ENCODE measurements at regions not wholly inside any gene's neighbourhood (a gene's known extent, or its start where the extent isn't known, plus 50 kb on each side); places are given as distances from the start of the nearest gene placed in this dataset.
"Not testable (repeated sequence)": the region's sequence is repeated elsewhere in the genome, so short reads cannot be mapped to it uniquely, and the experiment has no call there.

DNA sequence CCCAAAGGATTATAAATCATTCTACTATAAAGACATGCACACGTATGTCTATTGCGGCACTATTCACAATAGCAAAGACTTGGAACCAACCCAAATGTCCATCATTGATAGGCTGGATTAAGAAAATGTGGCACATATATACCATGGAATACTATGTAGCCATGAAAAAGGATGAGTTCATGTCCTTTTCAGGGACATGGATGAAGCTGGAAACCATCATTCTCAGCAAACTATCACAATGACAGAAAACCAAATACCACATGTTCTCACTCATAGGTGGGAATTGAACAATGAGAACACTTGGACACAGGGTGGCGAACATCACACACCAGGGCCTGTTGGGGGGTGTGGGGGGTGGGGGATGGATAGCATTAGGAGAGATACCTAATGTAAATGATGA, 273.8 kb downstream of the DEPDC1B start:
- H3K18ac ChIP-seq (ENCODE audit: low read depth, low read length); H2BK5ac ChIP-seq (ENCODE audit: low read depth, low read length, poor library complexity, severe bottlenecking); H2AK9ac ChIP-seq (replicated peaks; ENCODE audit: low read depth, low read length, poor library complexity); DNase-seq; H2AFZ ChIP-seq (replicated peaks; ENCODE audit: low read length, poor library complexity); H4K91ac ChIP-seq (ENCODE audit: insufficient read depth, low read depth, low read length); H2AK5ac ChIP-seq (ENCODE audit: low read depth, low read length); H4K8ac ChIP-seq (ENCODE audit: low read depth in 2 of 2, low read length in 2 of 2); H3K9me1 ChIP-seq (ENCODE audit: insufficient read depth, low read length); H3K56ac ChIP-seq (ENCODE audit: extremely low read depth, insufficient read depth, low read length); H2BK15ac ChIP-seq (ENCODE audit: low read depth, low read length); H3K23ac ChIP-seq (ENCODE audit: low read depth, low read length); H3K27ac ChIP-seq (ENCODE audit: insufficient read depth, low read length); H3K14ac ChIP-seq (replicated peaks; ENCODE audit: low read depth, low read length); intact Hi-C loops (cut with micrococcal nuclease); H3K9ac ChIP-seq (ENCODE audit: low read depth, low read length); H3K4me3 ChIP-seq (ENCODE audit: insufficient read depth, low read depth, low read length); H2BK120ac ChIP-seq (ENCODE audit: low read depth, low read length); dilution Hi-C loops (cut with HindIII; ENCODE audit: low sequenced_read_pairs, unreplicated experiment); H4K5ac ChIP-seq (ENCODE audit: low read depth, low read length); POLR2A ChIA-PET (ENCODE audit: unreplicated experiment); H3K4me1 ChIP-seq (ENCODE audit: control insufficient read depth, insufficient read depth, low read length); BruUV-seq (replicated peaks); in situ Hi-C loops (cut with MboI; ENCODE audit: low sequenced_read_pairs); H3K4ac ChIP-seq (ENCODE audit: low read depth, low read length); H2BK20ac ChIP-seq (ENCODE audit: low read depth, low read length); ATAC-seq (ENCODE audit: low read depth); H4K20me1 ChIP-seq (ENCODE audit: insufficient read depth, low read length); H3K79me1 ChIP-seq (ENCODE audit: low read depth in 1 of 2, low read length in 2 of 2); H3K9me3 ChIP-seq (ENCODE audit: control insufficient read depth, insufficient read depth, low read length); H3K4me2 ChIP-seq (ENCODE audit: low read depth, low read length); H3K27me3 ChIP-seq (ENCODE audit: control insufficient read depth, insufficient read depth, low read length); H3K36me3 ChIP-seq (ENCODE audit: control insufficient read depth, insufficient read depth, low read length): not testable (repeated sequence)
- CTCF ChIA-PET, result interaction anchor here (1.3 kb wide), 1 partner anchor 12 kb away, joined by 3 read pairs; no protein-coding TSS in a partner anchor
- no CpG with 5 or more reads among the region's 3 CpGs for WGBS, 2 experiments (ENCODE audit: extremely low coverage in 2 of 2, insufficient read length in 1 of 2)

DNA sequence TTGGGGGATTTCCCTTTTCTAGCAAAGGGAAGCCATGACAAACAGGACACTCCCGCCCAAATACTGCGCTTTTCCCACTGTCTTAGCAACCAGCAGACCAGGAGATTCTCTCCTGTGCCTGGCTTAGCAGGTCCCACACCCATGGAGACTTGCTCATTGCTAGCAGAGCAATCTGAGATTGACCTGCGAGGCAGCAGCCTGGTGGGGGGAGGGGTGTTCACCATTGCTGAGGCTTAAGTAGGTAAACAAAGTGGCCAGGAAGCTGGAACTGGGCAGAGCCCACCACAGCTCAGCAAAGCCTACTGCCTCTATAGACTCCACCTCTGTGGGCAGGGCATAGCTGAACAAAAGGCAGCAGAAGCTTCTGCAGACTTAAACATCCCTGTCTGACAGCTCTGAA, 279.2 kb downstream of the DEPDC1B start:
- H2AK9ac ChIP-seq (replicated peaks; ENCODE audit: low read depth, low read length, poor library complexity); H4K8ac ChIP-seq (ENCODE audit: low read depth in 2 of 2, low read length in 2 of 2); DNase-seq; H2AFZ ChIP-seq (replicated peaks; ENCODE audit: low read length, poor library complexity); H3K9me1 ChIP-seq (ENCODE audit: insufficient read depth, low read length); ATAC-seq (ENCODE audit: low read depth); H4K5ac ChIP-seq (ENCODE audit: low read depth, low read length); H4K91ac ChIP-seq (ENCODE audit: insufficient read depth, low read depth, low read length); H3K4ac ChIP-seq (ENCODE audit: low read depth, low read length); H3K27ac ChIP-seq (ENCODE audit: insufficient read depth, low read length); H3K18ac ChIP-seq (ENCODE audit: low read depth, low read length); H2BK120ac ChIP-seq (ENCODE audit: low read depth, low read length); H2BK20ac ChIP-seq (ENCODE audit: low read depth, low read length); H3K4me2 ChIP-seq (ENCODE audit: low read depth, low read length); H3K9me3 ChIP-seq (ENCODE audit: control insufficient read depth, insufficient read depth, low read length); in situ Hi-C loops (cut with MboI; ENCODE audit: low sequenced_read_pairs); H3K4me1 ChIP-seq (ENCODE audit: control insufficient read depth, insufficient read depth, low read length); H2BK5ac ChIP-seq (ENCODE audit: low read depth, low read length, poor library complexity, severe bottlenecking); H3K14ac ChIP-seq (replicated peaks; ENCODE audit: low read depth, low read length); H3K27me3 ChIP-seq (ENCODE audit: control insufficient read depth, insufficient read depth, low read length); H3K9ac ChIP-seq (ENCODE audit: low read depth, low read length); H3K79me1 ChIP-seq (ENCODE audit: low read depth in 1 of 2, low read length in 2 of 2); H3K36me3 ChIP-seq (ENCODE audit: control insufficient read depth, insufficient read depth, low read length); H2BK15ac ChIP-seq (ENCODE audit: low read depth, low read length); H3K4me3 ChIP-seq (ENCODE audit: insufficient read depth, low read depth, low read length); dilution Hi-C loops (cut with HindIII; ENCODE audit: low sequenced_read_pairs, unreplicated experiment); CTCF ChIA-PET; POLR2A ChIA-PET (ENCODE audit: unreplicated experiment); H2AK5ac ChIP-seq (ENCODE audit: low read depth, low read length); BruUV-seq (replicated peaks); H3K56ac ChIP-seq (ENCODE audit: extremely low read depth, insufficient read depth, low read length); H3K23ac ChIP-seq (ENCODE audit: low read depth, low read length); intact Hi-C loops (cut with micrococcal nuclease); H4K20me1 ChIP-seq (ENCODE audit: insufficient read depth, low read length): not testable (repeated sequence)
- WGBS, 2 experiments (ENCODE audit: extremely low coverage in 2 of 2, insufficient read length in 1 of 2), result no CpG with 5 or more reads among the region's 3 CpGs
